GM12878 (cell line): ENCODE measurements at regions not wholly inside any gene's neighbourhood (a gene's known extent, or its start where the extent isn't known, plus 50 kb on each side); places are given as distances from the start of the nearest gene placed in this dataset.

ENCODE experiments used
- ATAC-seq: fragments of 200-7000 bp; cut with Tn5 transposase; 3 replicates; pipeline ENCODE4 v1.9.1; 2020; ENCODE audit warnings: mild to moderate bottlenecking, moderate library complexity
- BruUV-seq: library from RNA; stranded (reverse); fragments of 400-500 nt; replicated peaks from 2 replicates; lab custom pipeline; 2021; lab: Mats Ljungman, UMichigan
- CTCF ChIA-PET: fragments of 300-600 bp; sonication (Branson Sonifier 250); formaldehyde crosslinking; extraction: SDS; loops from one replicate; lab custom pipeline; 2021; ENCODE audit warnings: inconsistent platforms; lab: Yijun Ruan, JAX
- POLR2A ChIA-PET: fragments of 350-600 bp; formaldehyde crosslinking; extraction: SDS; loops from one replicate; lab custom pipeline; 2021; ENCODE audit warnings: inconsistent platforms; lab: Charles Lee
- RAD21 ChIA-PET: fragments of 300-600 bp; sonication (Branson Sonifier 250); formaldehyde crosslinking; loops from one replicate; lab custom pipeline; 2023; ENCODE audit warnings: antibody characterized with exemption; ENCODE audit not compliant: unreplicated experiment; lab: Charles Lee
- SMC1A ChIA-PET: fragments of 300-600 bp; sonication (Branson Sonifier 250); formaldehyde crosslinking; loops from one replicate; lab custom pipeline; 2023; ENCODE audit not compliant: unreplicated experiment, uncharacterized antibody; lab: Charles Lee
- DNase-seq: peaks from one replicate; pipeline ENCODE4 v3.0.0-alpha.2; 2011; ENCODE audit warnings: low read depth, low spot score
- FAIRE-seq: peaks from 3 replicates; lab custom pipeline; 2011; peaks lifted over from hg19 to GRCh38; lab: Jason Lieb, UNC
- H2AFZ ChIP-seq: 2 replicates; pipeline ENCODE4 v1.6.0; 2011; ENCODE audit warnings: low read depth, low read length, control low read depth; ENCODE audit not compliant: control insufficient read depth
- H3K27ac ChIP-seq: 2 replicates; pipeline ENCODE4 v1.5.1; 2011; ENCODE audit warnings: control low read depth; ENCODE audit not compliant: control insufficient read depth, insufficient read depth
- H3K27me3 ChIP-seq, 2 experiments: replicated peaks in 1 of 2; 2 replicates each; pipeline versions ENCODE4 v1.6.0 to v1.6.1; 2011; ENCODE audit warnings: low read length in 1 of 2; ENCODE audit not compliant: control insufficient read depth in 2 of 2, insufficient read depth in 2 of 2
- H3K36me3 ChIP-seq, 2 experiments: 2 replicates each; pipeline ENCODE4 v1.5.1; 2011; ENCODE audit warnings: low read length in 1 of 2; ENCODE audit not compliant: control insufficient read depth in 2 of 2, insufficient read depth in 2 of 2
- H3K4me1 ChIP-seq: 2 replicates; pipeline ENCODE4 v1.6.1; 2011; ENCODE audit warnings: mild to moderate bottlenecking, low read length, moderate library complexity, mixed read lengths; ENCODE audit not compliant: control insufficient read depth, insufficient read depth
- H3K4me2 ChIP-seq: 2 replicates; pipeline ENCODE4 v1.6.0; 2011; ENCODE audit warnings: control low read depth; ENCODE audit not compliant: control insufficient read depth, insufficient read depth
- H3K4me3 ChIP-seq: fragments of 200-600 bp; sonication (generic); 2 replicates; pipeline ENCODE4 v1.5.1; 2016
- H3K79me2 ChIP-seq: 2 replicates; pipeline ENCODE4 v1.6.0; 2011; ENCODE audit warnings: low read length; ENCODE audit not compliant: control insufficient read depth, insufficient read depth
- H3K9ac ChIP-seq: 2 replicates; pipeline ENCODE4 v1.8.0; 2011; ENCODE audit warnings: low read length, control low read depth, mixed read lengths; ENCODE audit not compliant: control insufficient read depth, insufficient read depth
- H3K9me3 ChIP-seq: replicated peaks from 3 replicates; pipeline ENCODE4 v1.5.1; 2011; ENCODE audit warnings: mild to moderate bottlenecking, low read length; ENCODE audit not compliant: control insufficient read depth, insufficient read depth
- H4K20me1 ChIP-seq: 2 replicates; pipeline ENCODE4 v1.6.0; 2011; ENCODE audit not compliant: control insufficient read depth, insufficient read depth
- BCL11A ChIP-seq: IDR thresholded peaks from 2 replicates; pipeline ENCODE4 v1.6.1; 2011; ENCODE audit warnings: low read depth, low read length
- CREM ChIP-seq: IDR thresholded peaks from 2 replicates; pipeline ENCODE4 v1.6.1; 2014; ENCODE audit warnings: antibody characterized with exemption, low read depth
- GABPA ChIP-seq: IDR thresholded peaks from 2 replicates; pipeline ENCODE4 v1.6.1; 2014; ENCODE audit warnings: antibody characterized with exemption, low read depth, mild to moderate bottlenecking, inconsistent platforms
- HSF1 ChIP-seq: fragments of 150-350 bp; IDR thresholded peaks from 2 replicates; pipeline ENCODE4 v1.6.1; 2014; ENCODE audit warnings: mild to moderate bottlenecking, low read depth, low read length
- NFYB ChIP-seq: IDR thresholded peaks from 2 replicates; pipeline ENCODE4 v1.6.1; 2011; ENCODE audit warnings: low read depth, mild to moderate bottlenecking, low read length, improper control_type of control experiment, moderate library complexity; ENCODE audit not compliant: insufficient read depth
- POLR2A ChIP-seq: IDR thresholded peaks from 2 replicates; pipeline ENCODE4 v1.6.1; 2011; ENCODE audit warnings: low read depth, mild to moderate bottlenecking, low read length
- RCOR1 ChIP-seq: conservative IDR thresholded peaks from 2 replicates; pipeline ENCODE4 v1.6.1; 2012; ENCODE audit warnings: low read depth, low read length, improper control_type of control experiment
- SREBF2 ChIP-seq: IDR thresholded peaks from 2 replicates; pipeline ENCODE4 v1.6.1; 2012; ENCODE audit warnings: mild to moderate bottlenecking, low read length
- TARDBP ChIP-seq: IDR thresholded peaks from 2 replicates; pipeline ENCODE4 v1.6.1; 2016; ENCODE audit warnings: borderline replicate concordance
- WGBS: methylation state at CpG from one replicate; pipeline ENCODE4 v1.1.6; 2016; ENCODE audit warnings: low lambda C conversion rate; ENCODE audit not compliant: insufficient replicate concordance, insufficient coverage; ENCODE audit errors: missing lambda C conversion rate; 5-methylcytosine and 5-hydroxymethylcytosine counted together
- in situ Hi-C: fragments of 300-500 bp; cut with MboI; formaldehyde crosslinking; loops from 9 replicates; pipeline ENCODE4 v1.14.3; 2018; ENCODE audit warnings: mixed read lengths
- intact Hi-C: fragments of 100-400 bp; cut with micrococcal nuclease; formaldehyde crosslinking; loops from one replicate; pipeline ENCODE4 v1.14.2; 2022; ENCODE audit not compliant: unreplicated experiment
- TF ChIP-seq, protein P1 (sequence below): fragments of 450-650 bp; IDR thresholded peaks from 2 replicates; pipeline ENCODE4 v1.6.1; 2016; ENCODE audit warnings: mild to moderate bottlenecking
- TF ChIP-seq, protein P2 (sequence below): fragments of 450-650 bp; IDR thresholded peaks from 2 replicates; pipeline ENCODE4 v1.6.1; 2017; ENCODE audit warnings: antibody characterized with exemption, mild to moderate bottlenecking, moderate library complexity
- TF ChIP-seq, protein P3 (sequence below): fragments of 450-650 bp; IDR thresholded peaks from 2 replicates; pipeline ENCODE4 v1.6.1; 2017; ENCODE audit warnings: mild to moderate bottlenecking, moderate library complexity
- TF ChIP-seq, protein P4 (sequence below): fragments of 450-650 bp; IDR thresholded peaks from 2 replicates; pipeline ENCODE4 v1.6.1; 2017; ENCODE audit warnings: low read depth, mild to moderate bottlenecking, moderate library complexity

DNA sequence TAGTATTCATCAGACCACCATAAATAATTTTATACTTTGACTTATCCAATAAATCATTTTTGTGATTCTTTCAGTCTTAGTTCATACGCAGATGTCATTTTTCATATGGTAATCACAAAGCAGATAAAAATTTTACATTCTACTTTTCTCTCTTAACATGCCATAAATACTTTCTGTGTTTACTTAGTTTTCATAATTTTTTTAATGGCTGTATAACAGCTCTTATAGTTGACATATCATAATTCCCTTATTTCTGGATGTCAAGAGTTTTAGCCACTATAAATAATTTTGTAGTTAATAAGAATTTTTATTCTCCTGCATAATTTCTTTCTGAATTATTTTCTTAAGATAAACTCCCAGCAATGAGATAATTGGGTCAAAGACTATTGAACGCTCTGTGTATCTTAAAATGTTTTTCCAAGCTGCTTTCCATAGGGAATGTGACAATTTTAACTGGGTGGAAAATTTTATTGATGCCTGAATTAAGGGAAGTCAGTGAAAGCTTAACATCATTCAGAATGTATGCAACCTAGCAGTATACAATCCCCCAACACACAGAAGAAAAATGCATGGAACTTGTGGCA is 702.7 kb downstream of the EPM2A start:
- SMC1A ChIA-PET = interaction anchor here (0.8 kb wide), 1 partner anchor 11 kb away, joined by 3 read pairs; no protein-coding TSS in a partner anchor
- no TSS peak for BruUV-seq
- Histone ChIP-seq H3K36me3 (no peaks in the 10 kb centered on the region), H3K4me3 (no peak overlapping the region), H3K9me3 (no peaks in the 10 kb centered on the region), H4K20me1 (no peaks in the 10 kb centered on the region), H3K9ac (no peak overlapping the region), H3K4me2 (no peak overlapping the region), H3K27ac (no peak overlapping the region), H3K79me2 (no peaks in the 10 kb centered on the region), H2AFZ (no peak overlapping the region), H3K4me1 (no peaks in the 10 kb centered on the region), H3K27me3 (no peaks in the 10 kb centered on the region; a peak in 1 of 4 replicates)
- in situ Hi-C loops (loop anchor here (10.0 kb wide), 1 partner anchor 448 kb away; no protein-coding TSS in a partner anchor), intact Hi-C loops (no loop called here)
- CTCF ChIA-PET = interaction anchor here (0.6 to 1.5 kb wide), 3 partner anchors 20 to 447 kb away, joined by 3 to 4 read pairs (median 3); no protein-coding TSS in a partner anchor
- no peak for FAIRE-seq
- no peak for ATAC-seq
- RAD21 ChIA-PET = no interaction called here
- 59% methylated on average over 2 of the region's 2 CpGs for WGBS
- POLR2A ChIA-PET = no interaction called here
- no peak for DNase-seq
- no peak for TF ChIP-seq TARDBP
- TF ChIP-seq HSF1 = no peak
- TF ChIP-seq, protein P1, sequence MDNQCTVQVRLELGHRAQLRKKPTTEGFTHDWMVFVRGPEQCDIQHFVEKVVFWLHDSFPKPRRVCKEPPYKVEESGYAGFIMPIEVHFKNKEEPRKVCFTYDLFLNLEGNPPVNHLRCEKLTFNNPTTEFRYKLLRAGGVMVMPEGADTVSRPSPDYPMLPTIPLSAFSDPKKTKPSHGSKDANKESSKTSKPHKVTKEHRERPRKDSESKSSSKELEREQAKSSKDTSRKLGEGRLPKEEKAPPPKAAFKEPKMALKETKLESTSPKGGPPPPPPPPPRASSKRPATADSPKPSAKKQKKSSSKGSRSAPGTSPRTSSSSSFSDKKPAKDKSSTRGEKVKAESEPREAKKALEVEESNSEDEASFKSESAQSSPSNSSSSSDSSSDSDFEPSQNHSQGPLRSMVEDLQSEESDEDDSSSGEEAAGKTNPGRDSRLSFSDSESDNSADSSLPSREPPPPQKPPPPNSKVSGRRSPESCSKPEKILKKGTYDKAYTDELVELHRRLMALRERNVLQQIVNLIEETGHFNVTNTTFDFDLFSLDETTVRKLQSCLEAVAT = no peak
- TF ChIP-seq, protein P2, sequence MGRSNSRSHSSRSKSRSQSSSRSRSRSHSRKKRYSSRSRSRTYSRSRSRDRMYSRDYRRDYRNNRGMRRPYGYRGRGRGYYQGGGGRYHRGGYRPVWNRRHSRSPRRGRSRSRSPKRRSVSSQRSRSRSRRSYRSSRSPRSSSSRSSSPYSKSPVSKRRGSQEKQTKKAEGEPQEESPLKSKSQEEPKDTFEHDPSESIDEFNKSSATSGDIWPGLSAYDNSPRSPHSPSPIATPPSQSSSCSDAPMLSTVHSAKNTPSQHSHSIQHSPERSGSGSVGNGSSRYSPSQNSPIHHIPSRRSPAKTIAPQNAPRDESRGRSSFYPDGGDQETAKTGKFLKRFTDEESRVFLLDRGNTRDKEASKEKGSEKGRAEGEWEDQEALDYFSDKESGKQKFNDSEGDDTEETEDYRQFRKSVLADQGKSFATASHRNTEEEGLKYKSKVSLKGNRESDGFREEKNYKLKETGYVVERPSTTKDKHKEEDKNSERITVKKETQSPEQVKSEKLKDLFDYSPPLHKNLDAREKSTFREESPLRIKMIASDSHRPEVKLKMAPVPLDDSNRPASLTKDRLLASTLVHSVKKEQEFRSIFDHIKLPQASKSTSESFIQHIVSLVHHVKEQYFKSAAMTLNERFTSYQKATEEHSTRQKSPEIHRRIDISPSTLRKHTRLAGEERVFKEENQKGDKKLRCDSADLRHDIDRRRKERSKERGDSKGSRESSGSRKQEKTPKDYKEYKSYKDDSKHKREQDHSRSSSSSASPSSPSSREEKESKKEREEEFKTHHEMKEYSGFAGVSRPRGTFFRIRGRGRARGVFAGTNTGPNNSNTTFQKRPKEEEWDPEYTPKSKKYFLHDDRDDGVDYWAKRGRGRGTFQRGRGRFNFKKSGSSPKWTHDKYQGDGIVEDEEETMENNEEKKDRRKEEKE = no peak
- TF ChIP-seq, protein P3, sequence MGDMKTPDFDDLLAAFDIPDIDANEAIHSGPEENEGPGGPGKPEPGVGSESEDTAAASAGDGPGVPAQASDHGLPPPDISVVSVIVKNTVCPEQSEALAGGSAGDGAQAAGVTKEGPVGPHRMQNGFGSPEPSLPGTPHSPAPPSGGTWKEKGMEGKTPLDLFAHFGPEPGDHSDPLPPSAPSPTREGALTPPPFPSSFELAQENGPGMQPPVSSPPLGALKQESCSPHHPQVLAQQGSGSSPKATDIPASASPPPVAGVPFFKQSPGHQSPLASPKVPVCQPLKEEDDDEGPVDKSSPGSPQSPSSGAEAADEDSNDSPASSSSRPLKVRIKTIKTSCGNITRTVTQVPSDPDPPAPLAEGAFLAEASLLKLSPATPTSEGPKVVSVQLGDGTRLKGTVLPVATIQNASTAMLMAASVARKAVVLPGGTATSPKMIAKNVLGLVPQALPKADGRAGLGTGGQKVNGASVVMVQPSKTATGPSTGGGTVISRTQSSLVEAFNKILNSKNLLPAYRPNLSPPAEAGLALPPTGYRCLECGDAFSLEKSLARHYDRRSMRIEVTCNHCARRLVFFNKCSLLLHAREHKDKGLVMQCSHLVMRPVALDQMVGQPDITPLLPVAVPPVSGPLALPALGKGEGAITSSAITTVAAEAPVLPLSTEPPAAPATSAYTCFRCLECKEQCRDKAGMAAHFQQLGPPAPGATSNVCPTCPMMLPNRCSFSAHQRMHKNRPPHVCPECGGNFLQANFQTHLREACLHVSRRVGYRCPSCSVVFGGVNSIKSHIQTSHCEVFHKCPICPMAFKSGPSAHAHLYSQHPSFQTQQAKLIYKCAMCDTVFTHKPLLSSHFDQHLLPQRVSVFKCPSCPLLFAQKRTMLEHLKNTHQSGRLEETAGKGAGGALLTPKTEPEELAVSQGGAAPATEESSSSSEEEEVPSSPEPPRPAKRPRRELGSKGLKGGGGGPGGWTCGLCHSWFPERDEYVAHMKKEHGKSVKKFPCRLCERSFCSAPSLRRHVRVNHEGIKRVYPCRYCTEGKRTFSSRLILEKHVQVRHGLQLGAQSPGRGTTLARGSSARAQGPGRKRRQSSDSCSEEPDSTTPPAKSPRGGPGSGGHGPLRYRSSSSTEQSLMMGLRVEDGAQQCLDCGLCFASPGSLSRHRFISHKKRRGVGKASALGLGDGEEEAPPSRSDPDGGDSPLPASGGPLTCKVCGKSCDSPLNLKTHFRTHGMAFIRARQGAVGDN = no peak
- TF ChIP-seq SREBF2 = no peak
- TF ChIP-seq, protein P4, sequence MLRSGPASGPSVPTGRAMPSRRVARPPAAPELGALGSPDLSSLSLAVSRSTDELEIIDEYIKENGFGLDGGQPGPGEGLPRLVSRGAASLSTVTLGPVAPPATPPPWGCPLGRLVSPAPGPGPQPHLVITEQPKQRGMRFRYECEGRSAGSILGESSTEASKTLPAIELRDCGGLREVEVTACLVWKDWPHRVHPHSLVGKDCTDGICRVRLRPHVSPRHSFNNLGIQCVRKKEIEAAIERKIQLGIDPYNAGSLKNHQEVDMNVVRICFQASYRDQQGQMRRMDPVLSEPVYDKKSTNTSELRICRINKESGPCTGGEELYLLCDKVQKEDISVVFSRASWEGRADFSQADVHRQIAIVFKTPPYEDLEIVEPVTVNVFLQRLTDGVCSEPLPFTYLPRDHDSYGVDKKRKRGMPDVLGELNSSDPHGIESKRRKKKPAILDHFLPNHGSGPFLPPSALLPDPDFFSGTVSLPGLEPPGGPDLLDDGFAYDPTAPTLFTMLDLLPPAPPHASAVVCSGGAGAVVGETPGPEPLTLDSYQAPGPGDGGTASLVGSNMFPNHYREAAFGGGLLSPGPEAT = no peak
- TF ChIP-seq BCL11A = no peak
- no peak for TF ChIP-seq NFYB
- TF ChIP-seq GABPA = no peak
- TF ChIP-seq POLR2A = no peak
- no peak for TF ChIP-seq CREM
- TF ChIP-seq RCOR1 = no peak
